ENCODE measurements at regions not wholly inside any gene's neighbourhood (a gene's known extent, or its start where the extent isn't known, plus 50 kb on each side); places are given as distances from the start of the nearest gene placed in this dataset.

DNA sequence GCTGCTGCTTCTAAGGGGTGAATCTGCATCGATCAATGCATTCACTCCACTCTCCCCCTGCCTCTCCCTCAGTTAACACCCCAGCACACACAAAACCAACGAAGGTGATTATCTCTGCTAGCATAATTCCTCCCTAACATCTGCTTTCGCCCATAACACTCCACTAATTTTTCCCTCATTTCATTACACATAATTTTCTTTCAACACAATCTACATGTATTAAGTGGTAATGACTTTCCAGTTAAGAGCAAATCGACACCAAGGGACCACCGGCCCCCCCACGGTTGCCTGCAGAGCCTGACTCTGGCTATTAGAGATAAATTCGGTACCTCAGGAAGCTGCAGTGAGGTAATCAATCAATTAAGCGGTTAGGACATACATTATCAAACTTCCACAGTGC is 1115.6 kb downstream of the BCL11B start:
- H3K4me1 ChIP-seq (ENCODE audit: control insufficient read depth, extremely low read depth, insufficient read depth, low read length), result no peaks in the 10 kb centered on the region
- FAIRE-seq (no peak), DNase-seq (ENCODE audit: low read depth, low spot score) (no peak)
- H3K27ac ChIP-seq (ENCODE audit: insufficient read depth, low read depth, low read length), result no peak overlapping the region
- no peaks in the 10 kb centered on the region for H4K20me1 ChIP-seq (replicated peaks; ENCODE audit: control insufficient read depth, extremely low read depth, insufficient read depth, low read length)
- H3K4me2 ChIP-seq (ENCODE audit: insufficient read depth, low read length), result no peak overlapping the region
- no peak overlapping the region for H3K9ac ChIP-seq (replicated peaks; ENCODE audit: extremely low read depth, insufficient read depth, low read length)
- H3K9me1 ChIP-seq (replicated peaks; ENCODE audit: control insufficient read depth, extremely low read depth, insufficient read depth, low read length), result no peaks in the 10 kb centered on the region
- H3K27me3 ChIP-seq (ENCODE audit: control insufficient read depth in 2 of 2, insufficient read depth in 2 of 2, low read length in 2 of 2), result no peaks in the 10 kb centered on the region
- BruUV-seq (replicated peaks), result no TSS peak
- no peaks in the 10 kb centered on the region for H3K36me3 ChIP-seq (ENCODE audit: control insufficient read depth in 2 of 2, extremely low read depth in 1 of 2, insufficient read depth in 2 of 2, low read length in 2 of 2)
- dilution Hi-C loops (cut with MboI; ENCODE audit: extremely low pct_ligation_motif_present, low sequenced_read_pairs), result no loop called here
- TF ChIP-seq MYC (IDR thresholded peaks at IDR 0.05; ENCODE audit: low read depth, low read length), result no peak
- POLR2A ChIA-PET, result no interaction called here
- no peak overlapping the region for H2AFZ ChIP-seq (ENCODE audit: low read depth, low read length)
- intact Hi-C loops (cut with micrococcal nuclease), result no loop called here
- H3K4me3 ChIP-seq (replicated peaks in 1 of 3; ENCODE audit: insufficient read depth in 1 of 3, low read depth in 1 of 3, low read length in 3 of 3), result no peak overlapping the region
- peaks cover 4% of the 10 kb centered on the region for H3K9me3 ChIP-seq (replicated peaks; ENCODE audit: control insufficient read depth, insufficient read depth, low read length)
- CTCF ChIA-PET, result no interaction called here
- H3K79me2 ChIP-seq (ENCODE audit: control insufficient read depth, insufficient read depth, low read length), result no peaks in the 10 kb centered on the region

DNA sequence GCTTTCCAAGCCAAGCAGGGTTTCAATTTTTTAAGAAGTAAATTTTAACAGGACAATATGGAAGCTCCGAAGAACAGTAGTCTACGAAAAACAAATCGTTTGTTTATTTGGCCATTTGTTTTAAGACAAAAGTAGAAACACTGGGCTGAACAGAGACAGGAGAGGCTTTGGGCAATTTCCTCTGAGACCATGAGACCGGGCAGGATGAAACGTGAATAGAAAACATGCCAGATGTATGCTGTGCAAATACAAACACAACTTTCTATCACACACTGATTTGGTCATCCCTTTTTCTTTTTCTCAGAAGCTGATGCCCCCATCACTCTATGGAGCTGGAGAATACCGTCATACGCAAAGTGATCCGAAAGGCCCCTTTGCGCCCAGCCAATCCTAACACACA is 1111.1 kb downstream of the BCL11B start:
- CTCF ChIA-PET, result no interaction called here

More for the DNA sequence above, 1111.1 kb downstream of the BCL11B start:
- DNase-seq (ENCODE audit: low read depth, low spot score) (no peak), FAIRE-seq (no peak)
- H3K9me1 ChIP-seq (replicated peaks; ENCODE audit: control insufficient read depth, extremely low read depth, insufficient read depth, low read length), result no peaks in the 10 kb centered on the region
- no peak overlapping the region for H3K4me3 ChIP-seq (replicated peaks in 1 of 3; ENCODE audit: insufficient read depth in 1 of 3, low read depth in 1 of 3, low read length in 3 of 3)
- no peaks in the 10 kb centered on the region for H3K36me3 ChIP-seq (ENCODE audit: control insufficient read depth in 2 of 2, extremely low read depth in 1 of 2, insufficient read depth in 2 of 2, low read length in 2 of 2)
- dilution Hi-C loops (cut with MboI; ENCODE audit: extremely low pct_ligation_motif_present, low sequenced_read_pairs) (no loop called here), intact Hi-C loops (cut with micrococcal nuclease) (no loop called here)
- no peak for TF ChIP-seq GATA2 (IDR thresholded peaks at IDR 0.05; ENCODE audit: insufficient read depth, insufficient read length, low read depth, low read length)
- TF ChIP-seq, protein P1, sequence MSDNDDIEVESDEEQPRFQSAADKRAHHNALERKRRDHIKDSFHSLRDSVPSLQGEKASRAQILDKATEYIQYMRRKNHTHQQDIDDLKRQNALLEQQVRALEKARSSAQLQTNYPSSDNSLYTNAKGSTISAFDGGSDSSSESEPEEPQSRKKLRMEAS (IDR thresholded peaks at IDR 0.05; ENCODE audit: insufficient read depth, insufficient read length), result no peak
- no peak for TF ChIP-seq POLR2AphosphoS5 (IDR thresholded peaks at IDR 0.05; ENCODE audit: insufficient read depth, low read depth, low read length)
- TF ChIP-seq POLR2A (IDR thresholded peaks at IDR 0.05; ENCODE audit: low read depth, low read length), result no peak
- no peak for TF ChIP-seq EZH2 (IDR thresholded peaks at IDR 0.05; ENCODE audit: borderline replicate concordance, low read depth, low read length, severe bottlenecking)
- no peak for TF ChIP-seq CTCF (IDR thresholded peaks at IDR 0.05; ENCODE audit: extremely low read depth in 1 of 2, insufficient read depth in 1 of 2, low read depth in 1 of 2, low read length in 2 of 2)
- TF ChIP-seq JUN (IDR thresholded peaks at IDR 0.05; ENCODE audit: borderline replicate concordance, insufficient read depth, insufficient read length, low read depth), result no peak
- no peak overlapping the region for H3K27ac ChIP-seq (ENCODE audit: insufficient read depth, low read depth, low read length)
- H3K4me2 ChIP-seq (ENCODE audit: insufficient read depth, low read length), result no peak overlapping the region
- BruUV-seq (replicated peaks), result no TSS peak
- H3K27me3 ChIP-seq (ENCODE audit: control insufficient read depth in 2 of 2, insufficient read depth in 2 of 2, low read length in 2 of 2), result no peaks in the 10 kb centered on the region
- no peaks in the 10 kb centered on the region for H4K20me1 ChIP-seq (replicated peaks; ENCODE audit: control insufficient read depth, extremely low read depth, insufficient read depth, low read length)
- H3K79me2 ChIP-seq (ENCODE audit: control insufficient read depth, insufficient read depth, low read length), result no peaks in the 10 kb centered on the region
- H2AFZ ChIP-seq (ENCODE audit: low read depth, low read length), result no peak overlapping the region
- no peaks in the 10 kb centered on the region for H3K4me1 ChIP-seq (ENCODE audit: control insufficient read depth, extremely low read depth, insufficient read depth, low read length)
- POLR2A ChIA-PET, result no interaction called here
- H3K9ac ChIP-seq (replicated peaks; ENCODE audit: extremely low read depth, insufficient read depth, low read length), result no peak overlapping the region
- peaks cover 11% of the 10 kb centered on the region for H3K9me3 ChIP-seq (replicated peaks; ENCODE audit: control insufficient read depth, insufficient read depth, low read length)
